WTC11 (cell line): ENCODE measurements at regions not wholly inside any gene's neighbourhood (a gene's known extent, or its start where the extent isn't known, plus 50 kb on each side); places are given as distances from the start of the nearest gene placed in this dataset.

ENCODE experiments used
- ATAC-seq: fragments of 200-7000 bp; cut with Tn5 transposase; 2 replicates; pipeline ENCODE4 v1.10.0; 2021; ENCODE audit warnings: mild to moderate bottlenecking, moderate library complexity
- CTCF ChIA-PET: fragments of 300-600 bp; sonication (Branson Sonifier 250); formaldehyde crosslinking; loops from one replicate; lab custom pipeline; 2021; ENCODE audit warnings: antibody characterized with exemption; lab: Charles Lee
- POLR2A ChIA-PET: fragments of 350-600 bp; sonication (Branson Sonifier 250); formaldehyde crosslinking; loops from one replicate; lab custom pipeline; 2021; ENCODE audit warnings: antibody characterized with exemption; lab: Charles Lee
- DNase-seq: peaks from one replicate; pipeline ENCODE4 v3.0.0; 2021; ENCODE audit warnings: low spot score
- H3K27ac Mint-ChIP-seq: 2 replicates; pipeline ENCODE4 v1.8.0; 2021; ENCODE audit warnings: mixed read lengths
- H3K27me3 Mint-ChIP-seq: 2 replicates; pipeline ENCODE4 v1.8.0; 2021; ENCODE audit warnings: low read depth, mild to moderate bottlenecking, moderate library complexity, mixed read lengths
- H3K36me3 Mint-ChIP-seq: 2 replicates; pipeline ENCODE4 v1.8.0; 2021; ENCODE audit warnings: mixed read lengths
- H3K4me1 Mint-ChIP-seq: 2 replicates; pipeline ENCODE4 v1.8.0; 2022; ENCODE audit warnings: mixed read lengths
- H3K4me3 Mint-ChIP-seq: 2 replicates; pipeline ENCODE4 v1.8.0; 2021; ENCODE audit warnings: mild to moderate bottlenecking, moderate library complexity, mixed read lengths
- H3K9me3 Mint-ChIP-seq: 2 replicates; pipeline ENCODE4 v1.8.0; 2021; ENCODE audit warnings: mixed read lengths
- ATF1 ChIP-seq: sonication (generic); formaldehyde crosslinking; IDR thresholded peaks from 2 replicates; pipeline ENCODE4 v1.8.1; 2023; ENCODE audit warnings: mild to moderate bottlenecking, moderate library complexity, missing genetic modification reagents
- CREM ChIP-seq: sonication (generic); formaldehyde crosslinking; IDR thresholded peaks from 2 replicates; pipeline ENCODE4 v1.8.1; 2022; ENCODE audit warnings: mild to moderate bottlenecking, missing genetic modification reagents, moderate library complexity
- ESRRA ChIP-seq: sonication (generic); formaldehyde crosslinking; IDR thresholded peaks from 2 replicates; pipeline ENCODE4 v1.8.1; 2022; ENCODE audit warnings: mild to moderate bottlenecking, missing genetic modification reagents, borderline replicate concordance
- ETV6 ChIP-seq: sonication (generic); formaldehyde crosslinking; IDR thresholded peaks from 2 replicates; pipeline ENCODE4 v1.8.1; 2022; ENCODE audit warnings: mild to moderate bottlenecking, missing genetic modification reagents
- GRHL2 ChIP-seq: fragments of 250-450 bp; sonication (Bioruptor Pico); IDR thresholded peaks from 2 replicates; pipeline ENCODE4 v1.8.0; 2022; ENCODE audit warnings: mild to moderate bottlenecking, moderate library complexity; ENCODE audit not compliant: insufficient replicate concordance, severe bottlenecking
- IRF2 ChIP-seq: sonication (generic); formaldehyde crosslinking; IDR thresholded peaks from 2 replicates; pipeline ENCODE4 v1.8.0; 2022; ENCODE audit warnings: low read depth, missing genetic modification reagents, borderline replicate concordance
- MYBL2 ChIP-seq: sonication (generic); formaldehyde crosslinking; IDR thresholded peaks from 2 replicates; pipeline ENCODE4 v1.8.1; 2023; ENCODE audit warnings: mild to moderate bottlenecking, moderate library complexity, missing genetic modification reagents
- NR3C1 ChIP-seq: sonication (generic); formaldehyde crosslinking; conservative IDR thresholded peaks from 2 replicates; pipeline ENCODE4 v1.8.1; 2023; ENCODE audit warnings: low read depth, mild to moderate bottlenecking, missing genetic modification reagents
- RELA ChIP-seq: sonication (generic); formaldehyde crosslinking; IDR thresholded peaks from 2 replicates; pipeline ENCODE4 v1.8.1; 2022; ENCODE audit warnings: missing genetic modification reagents, mild to moderate bottlenecking, borderline replicate concordance
- RORB ChIP-seq: fragments of 250-450 bp; sonication (Bioruptor Pico); IDR thresholded peaks from 2 replicates; pipeline ENCODE4 v1.9.0; 2021; ENCODE audit warnings: mild to moderate bottlenecking
- SMAD3 ChIP-seq: sonication (generic); formaldehyde crosslinking; IDR thresholded peaks from 2 replicates; pipeline ENCODE4 v1.8.0; 2022; ENCODE audit warnings: missing genetic modification reagents, mild to moderate bottlenecking, borderline replicate concordance
- SP1 ChIP-seq: sonication (generic); formaldehyde crosslinking; conservative IDR thresholded peaks from 2 replicates; pipeline ENCODE4 v1.8.1; 2022; ENCODE audit warnings: missing genetic modification reagents
- TCF7 ChIP-seq: sonication (generic); formaldehyde crosslinking; IDR thresholded peaks from 2 replicates; pipeline ENCODE4 v1.8.0; 2022; ENCODE audit warnings: mild to moderate bottlenecking, low read depth, missing genetic modification reagents, moderate library complexity
- TEAD1 ChIP-seq: sonication (generic); formaldehyde crosslinking; IDR thresholded peaks from 2 replicates; pipeline ENCODE4 v1.8.0; 2022; ENCODE audit warnings: mild to moderate bottlenecking, missing genetic modification reagents
- TEAD4 ChIP-seq: sonication (generic); formaldehyde crosslinking; IDR thresholded peaks from 2 replicates; pipeline ENCODE4 v1.8.0; 2022; ENCODE audit warnings: mild to moderate bottlenecking, missing genetic modification reagents
- TP53 ChIP-seq: sonication (generic); formaldehyde crosslinking; IDR thresholded peaks from 2 replicates; pipeline ENCODE4 v1.8.1; 2023; ENCODE audit warnings: mild to moderate bottlenecking, missing genetic modification reagents
- TF ChIP-seq, protein P1 (sequence below): fragments of 250-450 bp; sonication (Bioruptor Pico); IDR thresholded peaks from 2 replicates; pipeline ENCODE4 v2.1.2; 2022; ENCODE audit warnings: mild to moderate bottlenecking, moderate library complexity
- TF ChIP-seq, protein P2 (sequence below): sonication (generic); formaldehyde crosslinking; IDR thresholded peaks from 2 replicates; pipeline ENCODE4 v1.8.0; 2022; ENCODE audit warnings: mild to moderate bottlenecking, missing genetic modification reagents
- TF ChIP-seq, protein P3 (sequence below): fragments of 250-450 bp; sonication (Bioruptor Pico); IDR thresholded peaks from 2 replicates; pipeline ENCODE4 v1.8.0; 2021; ENCODE audit warnings: mild to moderate bottlenecking
- TF ChIP-seq, protein P4 (sequence below): sonication (generic); formaldehyde crosslinking; IDR thresholded peaks from 2 replicates; pipeline ENCODE4 v1.8.1; 2022; ENCODE audit warnings: mild to moderate bottlenecking, moderate library complexity, missing genetic modification reagents
- TF ChIP-seq, protein P5 (sequence below): fragments of 250-450 bp; sonication (Bioruptor Pico); IDR thresholded peaks from 2 replicates; pipeline ENCODE4 v1.9.0; 2021; ENCODE audit warnings: mild to moderate bottlenecking
- TF ChIP-seq, protein P6 (sequence below): fragments of 250-450 bp; sonication (Bioruptor Pico); IDR thresholded peaks from 2 replicates; pipeline ENCODE4 v1.9.0; 2021; ENCODE audit warnings: mild to moderate bottlenecking
- TF ChIP-seq, protein P7 (sequence below): sonication (generic); formaldehyde crosslinking; IDR thresholded peaks from 2 replicates; pipeline ENCODE4 v1.8.1; 2023; ENCODE audit warnings: mild to moderate bottlenecking, missing genetic modification reagents, moderate library complexity

DNA sequence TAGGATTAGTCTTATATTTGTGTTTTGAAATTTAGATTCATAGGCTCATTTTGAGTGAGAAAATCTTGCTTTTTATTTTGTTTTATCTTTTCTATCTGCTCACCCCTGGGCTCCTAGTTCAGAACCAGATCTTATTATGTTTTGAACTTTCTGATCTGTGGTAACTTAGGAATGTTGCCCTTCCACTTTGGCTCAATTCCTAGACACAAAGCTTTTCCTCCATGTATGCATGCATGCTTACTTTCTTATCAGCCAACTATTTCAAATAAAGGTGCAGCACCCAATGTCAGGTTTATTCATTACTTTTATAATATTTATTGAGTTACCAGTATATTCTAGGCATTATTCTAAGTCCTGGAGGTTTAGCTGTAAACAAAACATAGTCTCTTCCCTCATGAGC lies 374.8 kb upstream of the KIAA1217 start:
- no peak for ATAC-seq
- TF ChIP-seq TCF7 (CRISPR knock-in tag) (no peak), TEAD4 (CRISPR knock-in tag) (no peak), ESRRA (CRISPR knock-in tag) (no peak), MYBL2 (CRISPR knock-in tag) (no peak), ATF1 (CRISPR knock-in tag) (no peak), NR3C1 (CRISPR knock-in tag) (no peak), CREM (CRISPR knock-in tag) (no peak), RELA (CRISPR knock-in tag) (no peak), TP53 (CRISPR knock-in tag) (no peak), TEAD1 (CRISPR knock-in tag) (no peak), SMAD3 (no peak), RORB (CRISPR knock-in tag) (no peak)
- TF ChIP-seq, protein P1, sequence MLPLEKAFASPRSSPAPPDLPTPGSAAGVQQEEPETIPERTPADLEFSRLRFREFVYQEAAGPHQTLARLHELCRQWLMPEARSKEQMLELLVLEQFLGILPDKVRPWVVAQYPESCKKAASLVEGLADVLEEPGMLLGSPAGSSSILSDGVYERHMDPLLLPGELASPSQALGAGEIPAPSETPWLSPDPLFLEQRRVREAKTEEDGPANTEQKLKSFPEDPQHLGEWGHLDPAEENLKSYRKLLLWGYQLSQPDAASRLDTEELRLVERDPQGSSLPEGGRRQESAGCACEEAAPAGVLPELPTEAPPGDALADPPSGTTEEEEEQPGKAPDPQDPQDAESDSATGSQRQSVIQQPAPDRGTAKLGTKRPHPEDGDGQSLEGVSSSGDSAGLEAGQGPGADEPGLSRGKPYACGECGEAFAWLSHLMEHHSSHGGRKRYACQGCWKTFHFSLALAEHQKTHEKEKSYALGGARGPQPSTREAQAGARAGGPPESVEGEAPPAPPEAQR: no peak
- TF ChIP-seq, protein P2, sequence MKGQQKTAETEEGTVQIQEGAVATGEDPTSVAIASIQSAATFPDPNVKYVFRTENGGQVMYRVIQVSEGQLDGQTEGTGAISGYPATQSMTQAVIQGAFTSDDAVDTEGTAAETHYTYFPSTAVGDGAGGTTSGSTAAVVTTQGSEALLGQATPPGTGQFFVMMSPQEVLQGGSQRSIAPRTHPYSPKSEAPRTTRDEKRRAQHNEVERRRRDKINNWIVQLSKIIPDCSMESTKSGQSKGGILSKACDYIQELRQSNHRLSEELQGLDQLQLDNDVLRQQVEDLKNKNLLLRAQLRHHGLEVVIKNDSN: no peak
- TF ChIP-seq, protein P3, sequence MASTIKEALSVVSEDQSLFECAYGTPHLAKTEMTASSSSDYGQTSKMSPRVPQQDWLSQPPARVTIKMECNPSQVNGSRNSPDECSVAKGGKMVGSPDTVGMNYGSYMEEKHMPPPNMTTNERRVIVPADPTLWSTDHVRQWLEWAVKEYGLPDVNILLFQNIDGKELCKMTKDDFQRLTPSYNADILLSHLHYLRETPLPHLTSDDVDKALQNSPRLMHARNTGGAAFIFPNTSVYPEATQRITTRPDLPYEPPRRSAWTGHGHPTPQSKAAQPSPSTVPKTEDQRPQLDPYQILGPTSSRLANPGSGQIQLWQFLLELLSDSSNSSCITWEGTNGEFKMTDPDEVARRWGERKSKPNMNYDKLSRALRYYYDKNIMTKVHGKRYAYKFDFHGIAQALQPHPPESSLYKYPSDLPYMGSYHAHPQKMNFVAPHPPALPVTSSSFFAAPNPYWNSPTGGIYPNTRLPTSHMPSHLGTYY (CRISPR knock-in tag): no peak
- TF ChIP-seq, protein P4, sequence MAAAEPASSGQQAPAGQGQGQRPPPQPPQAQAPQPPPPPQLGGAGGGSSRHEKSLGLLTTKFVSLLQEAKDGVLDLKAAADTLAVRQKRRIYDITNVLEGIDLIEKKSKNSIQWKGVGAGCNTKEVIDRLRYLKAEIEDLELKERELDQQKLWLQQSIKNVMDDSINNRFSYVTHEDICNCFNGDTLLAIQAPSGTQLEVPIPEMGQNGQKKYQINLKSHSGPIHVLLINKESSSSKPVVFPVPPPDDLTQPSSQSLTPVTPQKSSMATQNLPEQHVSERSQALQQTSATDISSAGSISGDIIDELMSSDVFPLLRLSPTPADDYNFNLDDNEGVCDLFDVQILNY: no peak
- TF ChIP-seq, protein P5, sequence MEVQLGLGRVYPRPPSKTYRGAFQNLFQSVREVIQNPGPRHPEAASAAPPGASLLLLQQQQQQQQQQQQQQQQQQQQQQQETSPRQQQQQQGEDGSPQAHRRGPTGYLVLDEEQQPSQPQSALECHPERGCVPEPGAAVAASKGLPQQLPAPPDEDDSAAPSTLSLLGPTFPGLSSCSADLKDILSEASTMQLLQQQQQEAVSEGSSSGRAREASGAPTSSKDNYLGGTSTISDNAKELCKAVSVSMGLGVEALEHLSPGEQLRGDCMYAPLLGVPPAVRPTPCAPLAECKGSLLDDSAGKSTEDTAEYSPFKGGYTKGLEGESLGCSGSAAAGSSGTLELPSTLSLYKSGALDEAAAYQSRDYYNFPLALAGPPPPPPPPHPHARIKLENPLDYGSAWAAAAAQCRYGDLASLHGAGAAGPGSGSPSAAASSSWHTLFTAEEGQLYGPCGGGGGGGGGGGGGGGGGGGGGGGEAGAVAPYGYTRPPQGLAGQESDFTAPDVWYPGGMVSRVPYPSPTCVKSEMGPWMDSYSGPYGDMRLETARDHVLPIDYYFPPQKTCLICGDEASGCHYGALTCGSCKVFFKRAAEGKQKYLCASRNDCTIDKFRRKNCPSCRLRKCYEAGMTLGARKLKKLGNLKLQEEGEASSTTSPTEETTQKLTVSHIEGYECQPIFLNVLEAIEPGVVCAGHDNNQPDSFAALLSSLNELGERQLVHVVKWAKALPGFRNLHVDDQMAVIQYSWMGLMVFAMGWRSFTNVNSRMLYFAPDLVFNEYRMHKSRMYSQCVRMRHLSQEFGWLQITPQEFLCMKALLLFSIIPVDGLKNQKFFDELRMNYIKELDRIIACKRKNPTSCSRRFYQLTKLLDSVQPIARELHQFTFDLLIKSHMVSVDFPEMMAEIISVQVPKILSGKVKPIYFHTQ (CRISPR knock-in tag): no peak
- Mint-ChIP-seq H3K4me3 (no peak overlapping the region), H3K27ac (no peak overlapping the region), H3K4me1 (no peaks in the 10 kb centered on the region), H3K27me3 (no peaks in the 10 kb centered on the region; the same call in 1 of the 2 replicates), H3K9me3 (no peaks in the 10 kb centered on the region), H3K36me3 (no peaks in the 10 kb centered on the region)
- ChIA-PET POLR2A (no interaction called here), CTCF (no interaction called here)
- DNase-seq: no peak

DNA sequence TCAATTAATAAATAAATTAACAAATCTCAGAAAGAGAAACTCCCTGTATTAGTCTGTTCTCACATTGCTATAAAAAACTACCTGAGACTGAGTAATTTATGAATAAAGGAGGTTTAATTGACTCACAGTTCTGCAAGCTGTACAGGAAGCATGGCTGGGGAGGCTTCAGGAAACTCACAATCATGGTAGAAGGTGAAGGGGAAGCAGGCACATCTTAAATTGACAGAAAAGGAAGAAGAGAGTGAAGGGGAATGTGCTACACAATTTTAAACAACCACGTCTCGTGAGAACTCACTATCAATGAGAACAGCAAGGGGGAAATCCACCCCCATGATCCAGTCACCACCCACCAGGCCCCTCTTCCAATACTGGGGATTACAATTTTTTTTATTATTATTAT lies 358.3 kb upstream of the KIAA1217 start:
- POLR2A ChIA-PET: no interaction called here
- H3K27ac Mint-ChIP-seq: no peak overlapping the region
- DNase-seq (no peak), ATAC-seq (no peak)
- H3K27me3 Mint-ChIP-seq: peaks cover 2% of the 10 kb centered on the region; the same call in 1 of the 2 replicates
- TF ChIP-seq, protein P6, sequence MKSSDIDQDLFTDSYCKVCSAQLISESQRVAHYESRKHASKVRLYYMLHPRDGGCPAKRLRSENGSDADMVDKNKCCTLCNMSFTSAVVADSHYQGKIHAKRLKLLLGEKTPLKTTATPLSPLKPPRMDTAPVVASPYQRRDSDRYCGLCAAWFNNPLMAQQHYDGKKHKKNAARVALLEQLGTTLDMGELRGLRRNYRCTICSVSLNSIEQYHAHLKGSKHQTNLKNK (CRISPR knock-in tag): no peak
- TF ChIP-seq ETV6 (CRISPR knock-in tag) (no peak), GRHL2 (CRISPR knock-in tag) (no peak), IRF2 (CRISPR knock-in tag) (no peak), SP1 (CRISPR knock-in tag) (no peak)
- TF ChIP-seq, protein P7, sequence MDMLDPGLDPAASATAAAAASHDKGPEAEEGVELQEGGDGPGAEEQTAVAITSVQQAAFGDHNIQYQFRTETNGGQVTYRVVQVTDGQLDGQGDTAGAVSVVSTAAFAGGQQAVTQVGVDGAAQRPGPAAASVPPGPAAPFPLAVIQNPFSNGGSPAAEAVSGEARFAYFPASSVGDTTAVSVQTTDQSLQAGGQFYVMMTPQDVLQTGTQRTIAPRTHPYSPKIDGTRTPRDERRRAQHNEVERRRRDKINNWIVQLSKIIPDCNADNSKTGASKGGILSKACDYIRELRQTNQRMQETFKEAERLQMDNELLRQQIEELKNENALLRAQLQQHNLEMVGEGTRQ (CRISPR knock-in tag): no peak
- no peak overlapping the region for H3K4me3 Mint-ChIP-seq
- peaks cover 3% of the 10 kb centered on the region; the same call in 1 of the 2 replicates for H3K36me3 Mint-ChIP-seq
- CTCF ChIA-PET: no interaction called here
- peaks cover 50% of the 10 kb centered on the region for H3K9me3 Mint-ChIP-seq
- H3K4me1 Mint-ChIP-seq: no peaks in the 10 kb centered on the region
